ENCODE measurements at regions not wholly inside any gene's neighbourhood (a gene's known extent, or its start where the extent isn't known, plus 50 kb on each side); places are given as distances from the start of the nearest gene placed in this dataset.

DNA sequence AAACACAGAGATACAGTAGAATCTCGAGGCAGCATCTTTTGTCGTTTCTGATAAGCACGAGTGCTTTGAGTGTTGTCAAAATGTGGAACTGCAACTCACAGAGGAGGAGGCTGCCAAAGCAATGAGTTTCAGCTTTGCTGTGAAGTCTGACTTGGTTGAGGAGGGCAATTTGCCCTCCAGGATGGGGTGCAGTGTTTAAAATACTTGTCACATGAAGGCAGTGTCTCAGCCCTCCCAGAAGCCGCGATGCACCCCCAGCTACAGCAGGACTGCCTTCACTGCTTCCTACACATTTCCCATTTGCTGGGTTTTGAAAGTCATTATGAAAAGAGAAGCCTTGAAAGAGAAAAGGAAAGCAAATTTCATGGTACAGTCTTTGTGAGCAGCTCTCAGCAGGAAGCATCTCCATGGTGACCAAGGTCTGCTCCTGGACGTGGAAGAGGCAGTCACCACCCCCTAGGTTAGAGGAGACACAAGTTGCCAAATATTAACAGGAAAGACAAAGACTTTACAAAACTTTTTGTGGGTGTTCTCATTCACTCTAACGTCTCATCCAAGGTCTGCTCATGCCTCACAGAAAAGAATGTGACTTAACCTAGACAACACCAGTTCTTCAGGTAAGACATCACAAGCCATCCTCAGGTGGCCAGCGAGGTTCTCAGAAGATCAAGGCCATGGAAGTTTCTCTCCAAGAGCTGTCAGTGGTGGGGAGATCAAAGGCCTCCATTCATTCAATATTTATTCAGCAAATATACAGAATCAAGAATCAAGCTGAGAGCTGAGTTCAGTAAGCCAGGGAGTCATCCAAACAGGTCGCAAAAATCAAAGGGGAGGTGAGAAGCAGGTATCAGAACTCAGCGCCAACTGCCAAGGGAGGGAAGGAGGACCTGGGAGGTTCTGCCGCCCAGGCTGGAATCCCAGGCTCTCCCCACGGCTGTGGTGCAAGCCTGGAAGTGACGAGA is 476.0 kb downstream of the EIPR1 start:
- H3K9me3 ChIP-seq = no peaks in the 10 kb centered on the region
- DNase-seq (no peak), ATAC-seq (no peak)
- H3K27me3 ChIP-seq (ENCODE audit: insufficient read depth in 3 of 3, low read length in 2 of 3) = no peaks in the 10 kb centered on the region
- H3K4me1 ChIP-seq = no peaks in the 10 kb centered on the region
- WGBS, 3 donors = 66 to 68% (median 67%) methylated on average over 13 of the region's 13 CpGs
- H3K27ac ChIP-seq = no peak overlapping the region
- intact Hi-C loops (cut with DNase I) = no loop called here
- no peak overlapping the region for H3K4me3 ChIP-seq
- TF ChIP-seq, protein P1, sequence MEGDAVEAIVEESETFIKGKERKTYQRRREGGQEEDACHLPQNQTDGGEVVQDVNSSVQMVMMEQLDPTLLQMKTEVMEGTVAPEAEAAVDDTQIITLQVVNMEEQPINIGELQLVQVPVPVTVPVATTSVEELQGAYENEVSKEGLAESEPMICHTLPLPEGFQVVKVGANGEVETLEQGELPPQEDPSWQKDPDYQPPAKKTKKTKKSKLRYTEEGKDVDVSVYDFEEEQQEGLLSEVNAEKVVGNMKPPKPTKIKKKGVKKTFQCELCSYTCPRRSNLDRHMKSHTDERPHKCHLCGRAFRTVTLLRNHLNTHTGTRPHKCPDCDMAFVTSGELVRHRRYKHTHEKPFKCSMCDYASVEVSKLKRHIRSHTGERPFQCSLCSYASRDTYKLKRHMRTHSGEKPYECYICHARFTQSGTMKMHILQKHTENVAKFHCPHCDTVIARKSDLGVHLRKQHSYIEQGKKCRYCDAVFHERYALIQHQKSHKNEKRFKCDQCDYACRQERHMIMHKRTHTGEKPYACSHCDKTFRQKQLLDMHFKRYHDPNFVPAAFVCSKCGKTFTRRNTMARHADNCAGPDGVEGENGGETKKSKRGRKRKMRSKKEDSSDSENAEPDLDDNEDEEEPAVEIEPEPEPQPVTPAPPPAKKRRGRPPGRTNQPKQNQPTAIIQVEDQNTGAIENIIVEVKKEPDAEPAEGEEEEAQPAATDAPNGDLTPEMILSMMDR (IDR thresholded peaks at IDR 0.05) = no peak
- H3K36me3 ChIP-seq (ENCODE audit: insufficient read depth in 1 of 2, low read depth in 1 of 2) = no peaks in the 10 kb centered on the region

DNA sequence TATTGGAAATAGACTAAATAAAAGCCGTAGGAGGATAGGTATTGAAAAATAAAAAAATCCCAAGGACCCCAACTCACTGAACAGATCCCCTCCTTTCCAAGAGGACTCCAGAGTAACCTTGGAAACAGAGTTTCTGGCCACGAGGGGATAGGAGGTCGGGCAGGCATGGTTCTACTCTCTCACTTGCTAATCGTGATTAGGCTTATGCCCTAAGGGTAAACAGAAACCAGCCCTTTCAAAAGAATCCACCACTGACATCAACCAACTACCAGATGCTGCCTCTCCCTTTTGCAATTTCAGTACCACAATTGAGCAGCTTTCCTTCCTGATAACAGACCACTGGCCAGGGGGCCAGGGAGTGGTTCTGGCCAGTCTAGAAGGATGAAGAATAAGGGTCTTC is 477.8 kb downstream of the EIPR1 start:
- no peak for ATAC-seq
- WGBS, 3 donors = 44 to 58% (median 48%) methylated on average over 4 of the region's 4 CpGs

DNA sequence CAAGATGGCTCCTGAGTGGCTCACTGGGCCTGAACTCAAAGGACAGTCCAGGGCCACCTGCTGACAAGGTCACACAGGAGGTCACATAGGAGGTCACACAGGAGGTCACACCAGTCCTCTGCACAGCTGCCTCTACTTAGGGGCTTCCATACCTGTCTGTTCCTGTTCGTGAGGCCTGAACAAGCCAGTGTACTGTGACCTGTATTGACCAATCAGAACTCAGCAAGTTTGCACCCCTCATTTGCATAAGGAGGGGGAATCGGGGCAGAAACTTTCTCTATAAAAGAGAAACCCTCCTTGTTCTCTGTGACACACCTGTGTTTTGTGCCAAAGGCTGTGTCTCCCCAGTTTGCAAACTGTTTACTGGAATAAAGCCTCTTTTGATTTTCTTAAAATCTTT is 478.9 kb downstream of the EIPR1 start:
- TF ChIP-seq, protein P1 (IDR thresholded peaks at IDR 0.05) = no peak
- H3K27ac ChIP-seq = no peak overlapping the region
- no peak overlapping the region for H3K4me3 ChIP-seq
- H3K9me3 ChIP-seq = no peaks in the 10 kb centered on the region
- H3K4me1 ChIP-seq = no peaks in the 10 kb centered on the region
- ATAC-seq = no peak
- 76 to 87% (median 80%) methylated on average over 2 of the region's 2 CpGs for WGBS, 3 donors
- H3K27me3 ChIP-seq (ENCODE audit: insufficient read depth in 3 of 3, low read length in 2 of 3) = no peaks in the 10 kb centered on the region
- no peak for DNase-seq
- intact Hi-C loops (cut with DNase I) = no loop called here
- H3K36me3 ChIP-seq (ENCODE audit: insufficient read depth in 1 of 2, low read depth in 1 of 2) = no peaks in the 10 kb centered on the region

More for the DNA sequence above, 477.8 kb downstream of the EIPR1 start:
- no peaks in the 10 kb centered on the region for H3K36me3 ChIP-seq (ENCODE audit: insufficient read depth in 1 of 2, low read depth in 1 of 2)
- DNase-seq = no peak
- no peaks in the 10 kb centered on the region for H3K4me1 ChIP-seq
- no peak overlapping the region for H3K27ac ChIP-seq
- no peaks in the 10 kb centered on the region for H3K9me3 ChIP-seq
- intact Hi-C loops (cut with DNase I) = no loop called here
- no peak overlapping the region for H3K4me3 ChIP-seq
- TF ChIP-seq, protein P1 (IDR thresholded peaks at IDR 0.05) = no peak
- no peaks in the 10 kb centered on the region for H3K27me3 ChIP-seq (ENCODE audit: insufficient read depth in 3 of 3, low read length in 2 of 3)

DNA sequence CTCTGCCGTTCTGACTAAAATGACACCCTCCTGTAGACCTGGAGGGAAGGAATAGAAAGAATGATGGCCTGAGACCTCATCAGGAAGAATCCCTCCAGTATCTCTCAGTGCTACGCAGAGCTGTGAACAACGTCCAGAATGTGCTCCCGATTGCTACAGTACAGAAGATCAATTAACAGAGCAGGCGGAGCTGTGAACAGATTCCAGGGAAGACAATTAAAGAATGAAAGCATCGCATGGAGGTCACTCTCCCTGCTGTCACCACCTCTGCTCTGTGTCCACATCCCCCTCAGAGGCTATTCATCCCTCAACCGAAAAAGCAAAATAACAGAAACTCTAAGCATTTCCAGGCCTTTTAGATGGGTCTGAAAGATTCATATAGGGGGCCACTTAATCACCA is 481.0 kb downstream of the EIPR1 start:
- H3K36me3 ChIP-seq (ENCODE audit: insufficient read depth in 1 of 2, low read depth in 1 of 2) = no peaks in the 10 kb centered on the region
- no peak for ATAC-seq

More for the DNA sequence above, 481.0 kb downstream of the EIPR1 start:
- Histone ChIP-seq H3K27me3 (ENCODE audit: insufficient read depth in 3 of 3, low read length in 2 of 3) (no peaks in the 10 kb centered on the region), H3K4me3 (no peak overlapping the region), H3K9me3 (no peaks in the 10 kb centered on the region), H3K27ac (no peak overlapping the region), H3K4me1 (no peaks in the 10 kb centered on the region)
- intact Hi-C loops (cut with DNase I) = no loop called here
- TF ChIP-seq, protein P1 (IDR thresholded peaks at IDR 0.05) = no peak
- DNase-seq = no peak
- WGBS, 3 donors = 85 to 88% (median 86%) methylated on average over 7 of the region's 7 CpGs
